ENCODE measurements at regions not wholly inside any gene's neighbourhood (a gene's known extent, or its start where the extent isn't known, plus 50 kb on each side); places are given as distances from the start of the nearest gene placed in this dataset.
"Not testable (repeated sequence)": the region's sequence is repeated elsewhere in the genome, so short reads cannot be mapped to it uniquely, and the experiment has no call there.

- H3K27me3 Mint-ChIP-seq; H3K4me1 Mint-ChIP-seq (ENCODE audit: low read depth); H3K36me3 Mint-ChIP-seq (ENCODE audit: low read depth); intact Hi-C loops (cut with micrococcal nuclease); H3K4me3 Mint-ChIP-seq; H3K27ac Mint-ChIP-seq; H3K9me3 Mint-ChIP-seq: not testable (repeated sequence)
Measured at GRCh38 chr5:163874912-163875311, 369.5 kb downstream of the MAT2B start.

GRCh38 chr5:163877865-163878264 is 372.4 kb downstream of the MAT2B start:
- Mint-ChIP-seq H3K9me3 (no peaks in the 10 kb centered on the region), H3K36me3 (ENCODE audit: low read depth) (no peaks in the 10 kb centered on the region), H3K27ac (no peak overlapping the region), H3K4me3 (no peak overlapping the region), H3K27me3 (no peaks in the 10 kb centered on the region), H3K4me1 (ENCODE audit: low read depth) (no peaks in the 10 kb centered on the region)
- intact Hi-C loops (cut with micrococcal nuclease) = no loop called here

GRCh38 chr5:163878490-163878889 is 373.1 kb downstream of the MAT2B start:
- intact Hi-C loops (cut with micrococcal nuclease) = no loop called here
- H3K4me3 Mint-ChIP-seq = no peak overlapping the region
- no peaks in the 10 kb centered on the region for H3K36me3 Mint-ChIP-seq (ENCODE audit: low read depth)
- H3K9me3 Mint-ChIP-seq = no peaks in the 10 kb centered on the region
- no peaks in the 10 kb centered on the region for H3K4me1 Mint-ChIP-seq (ENCODE audit: low read depth)
- H3K27ac Mint-ChIP-seq = no peak overlapping the region
- H3K27me3 Mint-ChIP-seq = no peaks in the 10 kb centered on the region

DNA sequence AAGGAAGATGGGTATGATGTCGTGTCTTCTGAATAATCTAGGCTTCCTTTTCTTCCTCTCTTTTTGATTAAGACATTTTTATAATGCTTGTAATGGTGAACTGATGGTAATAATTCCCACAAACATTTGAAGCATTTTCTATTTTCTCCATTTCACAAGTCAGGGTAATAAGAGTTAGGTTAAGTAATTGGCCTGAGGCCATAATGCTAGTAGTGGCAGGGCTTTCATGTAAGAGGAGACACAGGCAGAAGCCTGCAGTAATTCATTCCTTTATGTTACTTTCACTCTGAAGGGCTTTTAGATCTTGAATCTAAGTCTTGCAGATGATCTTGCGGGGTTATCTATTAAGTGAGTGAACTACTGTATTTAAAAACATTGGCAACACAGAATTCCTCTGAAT is 374.9 kb downstream of the MAT2B start:
- Mint-ChIP-seq H3K27ac (no peak overlapping the region), H3K27me3 (no peaks in the 10 kb centered on the region)

DNA sequence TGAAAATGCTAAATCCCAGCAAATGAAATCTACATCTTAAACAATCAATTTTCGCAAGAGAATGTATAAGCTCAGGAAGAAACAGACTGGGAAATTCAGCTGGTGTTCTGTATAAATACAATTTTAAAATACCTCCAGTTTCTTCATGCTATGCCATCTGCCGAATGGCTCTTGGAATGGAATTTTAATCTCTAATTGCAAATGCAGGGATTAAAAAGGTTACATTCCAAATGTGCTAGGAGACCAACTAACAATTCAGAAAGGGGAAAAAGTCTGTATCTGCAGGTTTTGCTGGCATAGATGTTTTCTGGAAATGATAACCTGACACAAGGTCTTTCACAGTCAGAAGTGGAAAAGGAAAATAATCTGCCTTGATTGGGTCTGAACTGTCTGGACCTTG is 379.7 kb downstream of the MAT2B start:
- Mint-ChIP-seq H3K4me3 (no peak overlapping the region), H3K27me3 (no peaks in the 10 kb centered on the region), H3K27ac (no peak overlapping the region), H3K4me1 (ENCODE audit: low read depth) (peaks cover 7% of the 10 kb centered on the region), H3K36me3 (ENCODE audit: low read depth) (no peaks in the 10 kb centered on the region), H3K9me3 (no peaks in the 10 kb centered on the region)
- intact Hi-C loops (cut with micrococcal nuclease) = no loop called here

More for the DNA sequence above, 374.9 kb downstream of the MAT2B start:
- intact Hi-C loops (cut with micrococcal nuclease) = no loop called here
- Mint-ChIP-seq H3K36me3 (ENCODE audit: low read depth) (no peaks in the 10 kb centered on the region), H3K4me1 (ENCODE audit: low read depth) (no peaks in the 10 kb centered on the region), H3K4me3 (no peak overlapping the region), H3K9me3 (no peaks in the 10 kb centered on the region)

DNA sequence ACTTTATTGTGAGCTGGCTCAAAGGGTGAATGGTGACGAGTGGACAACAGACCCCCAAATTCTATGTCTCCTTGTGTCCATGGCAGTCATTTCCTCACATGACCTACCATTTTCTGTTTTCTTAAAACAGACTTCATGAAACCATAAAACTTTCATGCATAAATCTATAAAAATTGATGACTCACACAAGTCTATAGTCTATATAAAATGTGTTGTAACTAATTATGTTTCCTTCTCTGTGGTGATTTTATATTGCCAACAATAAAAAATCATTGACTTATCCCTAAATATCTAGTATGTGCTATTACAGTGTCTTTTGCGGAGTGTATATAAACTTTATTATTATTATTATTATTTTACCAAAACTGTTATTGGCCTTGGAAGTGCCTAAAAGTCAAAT is 382.4 kb downstream of the MAT2B start:
- no peaks in the 10 kb centered on the region for H3K36me3 Mint-ChIP-seq (ENCODE audit: low read depth)
- H3K4me3 Mint-ChIP-seq = no peak overlapping the region
- H3K4me1 Mint-ChIP-seq (ENCODE audit: low read depth) = peaks cover 7% of the 10 kb centered on the region
- no peak overlapping the region for H3K27ac Mint-ChIP-seq
- no peaks in the 10 kb centered on the region for H3K27me3 Mint-ChIP-seq
- H3K9me3 Mint-ChIP-seq = no peaks in the 10 kb centered on the region
- intact Hi-C loops (cut with micrococcal nuclease) = no loop called here

DNA sequence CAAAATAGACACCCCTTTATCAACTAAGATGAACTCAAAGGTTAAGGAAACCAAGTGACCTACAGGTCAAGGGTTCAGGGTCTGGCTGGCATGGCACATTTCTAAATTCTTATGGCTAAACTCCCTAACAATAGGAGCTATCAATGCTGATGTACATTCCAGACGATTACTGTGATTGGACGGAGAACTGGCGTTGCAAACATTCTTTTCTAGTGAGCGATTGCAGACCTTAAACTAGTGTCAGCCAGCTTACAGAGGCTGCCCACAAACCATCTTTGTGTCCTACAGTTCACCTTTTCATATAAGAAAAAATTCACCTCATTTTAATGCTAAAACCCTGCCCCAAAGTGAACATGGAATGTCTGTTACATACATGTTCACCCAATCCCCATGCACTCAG is 382.9 kb downstream of the MAT2B start:
- Mint-ChIP-seq H3K4me1 (ENCODE audit: low read depth) (peaks cover 7% of the 10 kb centered on the region), H3K4me3 (no peak overlapping the region), H3K9me3 (no peaks in the 10 kb centered on the region), H3K27ac (no peak overlapping the region), H3K36me3 (ENCODE audit: low read depth) (no peaks in the 10 kb centered on the region), H3K27me3 (no peaks in the 10 kb centered on the region)
- intact Hi-C loops (cut with micrococcal nuclease) = no loop called here

- intact Hi-C loops (cut with micrococcal nuclease) = no loop called here
- H3K36me3 Mint-ChIP-seq (ENCODE audit: low read depth) = no peaks in the 10 kb centered on the region
- peaks cover 12% of the 10 kb centered on the region for H3K4me1 Mint-ChIP-seq (ENCODE audit: low read depth)
- H3K4me3 Mint-ChIP-seq = no peak overlapping the region
- no peak overlapping the region for H3K27ac Mint-ChIP-seq
- no peaks in the 10 kb centered on the region for H3K27me3 Mint-ChIP-seq
- H3K9me3 Mint-ChIP-seq = no peaks in the 10 kb centered on the region
Measured at GRCh38 chr5:163889369-163889768, 383.9 kb downstream of the MAT2B start.

DNA sequence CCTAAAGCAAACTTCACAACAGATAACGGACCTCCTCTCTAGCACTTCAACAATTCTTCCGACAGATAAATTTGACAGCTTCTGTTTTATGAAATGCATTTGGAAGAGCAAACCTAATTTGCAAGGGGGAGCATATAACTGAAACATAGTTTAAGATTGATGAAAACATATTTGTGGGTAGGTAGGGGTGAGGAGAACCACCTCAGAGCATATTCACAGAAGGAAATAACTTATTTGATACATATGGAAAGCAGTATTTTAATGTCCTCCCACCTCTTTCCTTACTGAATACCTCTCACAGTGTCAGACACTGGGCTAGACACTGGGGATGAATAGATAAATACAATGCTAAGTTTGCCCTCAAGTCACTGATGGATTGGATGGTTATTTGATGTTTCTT is 384.8 kb downstream of the MAT2B start:
- intact Hi-C loops (cut with micrococcal nuclease) = no loop called here
- Mint-ChIP-seq H3K9me3 (no peaks in the 10 kb centered on the region), H3K27me3 (no peaks in the 10 kb centered on the region), H3K4me3 (no peak overlapping the region), H3K27ac (no peak overlapping the region), H3K36me3 (ENCODE audit: low read depth) (no peaks in the 10 kb centered on the region), H3K4me1 (ENCODE audit: low read depth) (peaks cover 17% of the 10 kb centered on the region)

DNA sequence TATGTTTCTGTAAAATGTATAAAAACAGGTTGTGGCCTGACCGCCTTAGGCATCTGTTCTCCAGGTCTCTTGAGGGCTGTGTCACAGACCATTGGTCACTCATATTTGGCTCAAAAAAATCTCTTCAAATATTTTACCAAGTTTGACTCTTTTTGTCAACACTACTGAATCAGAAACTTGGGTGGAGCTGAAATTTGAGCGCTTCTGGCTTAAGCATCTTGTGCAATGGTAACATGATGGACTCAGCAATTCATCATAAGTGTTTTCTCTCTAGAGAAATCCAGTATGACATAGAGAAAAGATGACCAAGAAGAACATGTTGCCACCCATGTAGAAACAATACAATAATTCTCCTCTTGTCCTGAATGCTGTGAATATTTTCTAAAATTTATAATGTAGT is 387.9 kb downstream of the MAT2B start:
- H3K27ac Mint-ChIP-seq = no peak overlapping the region
- H3K27me3 Mint-ChIP-seq = no peaks in the 10 kb centered on the region
- no peaks in the 10 kb centered on the region for H3K36me3 Mint-ChIP-seq (ENCODE audit: low read depth)
- no peaks in the 10 kb centered on the region for H3K9me3 Mint-ChIP-seq
- intact Hi-C loops (cut with micrococcal nuclease) = no loop called here
- H3K4me3 Mint-ChIP-seq = no peak overlapping the region
- peaks cover 17% of the 10 kb centered on the region for H3K4me1 Mint-ChIP-seq (ENCODE audit: low read depth)

DNA sequence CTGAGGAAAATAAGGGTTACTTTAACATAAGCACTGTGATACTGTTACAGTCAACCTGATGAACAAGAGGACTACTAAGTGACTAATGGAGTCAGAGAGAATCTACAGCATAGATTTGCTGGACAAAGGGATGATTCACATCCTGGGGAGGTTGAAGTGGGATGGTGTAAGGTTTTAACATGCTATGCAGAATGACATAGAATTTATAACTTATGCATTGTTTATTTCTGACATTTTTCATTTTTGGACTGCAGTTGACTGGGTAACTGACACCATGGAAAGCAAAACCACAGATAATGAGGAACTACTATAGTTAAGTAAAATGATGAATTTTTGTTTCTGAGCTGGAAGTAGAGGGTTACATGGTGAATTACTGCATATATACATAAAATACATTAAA is 389.2 kb downstream of the MAT2B start:
- H3K36me3 Mint-ChIP-seq (ENCODE audit: low read depth) = no peaks in the 10 kb centered on the region
- peaks cover 10% of the 10 kb centered on the region for H3K4me1 Mint-ChIP-seq (ENCODE audit: low read depth)
- intact Hi-C loops (cut with micrococcal nuclease) = no loop called here
- no peak overlapping the region for H3K4me3 Mint-ChIP-seq
- no peaks in the 10 kb centered on the region for H3K27me3 Mint-ChIP-seq
- no peaks in the 10 kb centered on the region for H3K9me3 Mint-ChIP-seq
- no peak overlapping the region for H3K27ac Mint-ChIP-seq

- intact Hi-C loops (cut with micrococcal nuclease) = no loop called here
- Mint-ChIP-seq H3K4me1 (ENCODE audit: low read depth) (peaks cover 10% of the 10 kb centered on the region), H3K27me3 (no peaks in the 10 kb centered on the region), H3K36me3 (ENCODE audit: low read depth) (no peaks in the 10 kb centered on the region), H3K9me3 (no peaks in the 10 kb centered on the region), H3K4me3 (no peak overlapping the region), H3K27ac (no peak overlapping the region)
Measured at GRCh38 chr5:163898873-163899272, 393.5 kb downstream of the MAT2B start.

- H3K27me3 Mint-ChIP-seq; intact Hi-C loops (cut with micrococcal nuclease); H3K36me3 Mint-ChIP-seq (ENCODE audit: low read depth); H3K4me3 Mint-ChIP-seq; H3K9me3 Mint-ChIP-seq: not testable (repeated sequence)
- Mint-ChIP-seq H3K27ac (peak overlapping the region; percentile 15), H3K4me1 (ENCODE audit: low read depth) (peaks cover 16% of the 10 kb centered on the region)
Measured at GRCh38 chr5:163907783-163908182, 402.4 kb downstream of the MAT2B start.

DNA sequence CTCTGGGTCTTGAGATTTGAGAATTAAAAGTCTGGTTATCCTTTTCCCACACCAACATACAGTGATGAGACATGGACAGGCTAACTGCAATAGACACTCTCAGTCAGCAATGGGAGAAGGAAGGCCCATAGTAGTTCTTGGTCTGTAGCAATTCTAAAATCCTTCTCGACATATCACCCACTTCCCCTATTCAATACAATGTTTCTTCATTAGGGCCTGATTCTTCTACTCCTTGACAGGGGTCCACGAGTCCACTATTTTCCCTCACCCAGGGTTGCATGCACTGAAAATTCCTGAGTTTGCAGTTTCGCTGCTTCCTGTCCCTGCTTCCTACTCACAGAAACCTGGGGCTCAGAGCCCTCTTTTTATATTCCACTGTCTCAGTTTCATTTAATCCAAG is 402.8 kb downstream of the MAT2B start:
- H3K27ac Mint-ChIP-seq = peak overlapping the region; percentile 15
- no peak overlapping the region for H3K4me3 Mint-ChIP-seq
- H3K4me1 Mint-ChIP-seq (ENCODE audit: low read depth) = peaks cover 16% of the 10 kb centered on the region
- peaks cover 9% of the 10 kb centered on the region for H3K9me3 Mint-ChIP-seq
- intact Hi-C loops (cut with micrococcal nuclease) = no loop called here
- H3K27me3 Mint-ChIP-seq = no peaks in the 10 kb centered on the region
- H3K36me3 Mint-ChIP-seq (ENCODE audit: low read depth) = no peaks in the 10 kb centered on the region

- Mint-ChIP-seq H3K4me1 (ENCODE audit: low read depth) (peaks cover 28% of the 10 kb centered on the region), H3K4me3 (no peak overlapping the region), H3K27me3 (no peaks in the 10 kb centered on the region), H3K9me3 (peaks cover 9% of the 10 kb centered on the region), H3K36me3 (ENCODE audit: low read depth) (no peaks in the 10 kb centered on the region), H3K27ac (no peak overlapping the region)
- intact Hi-C loops (cut with micrococcal nuclease) = no loop called here
Measured at GRCh38 chr5:163910226-163910625, 404.8 kb downstream of the MAT2B start.

DNA sequence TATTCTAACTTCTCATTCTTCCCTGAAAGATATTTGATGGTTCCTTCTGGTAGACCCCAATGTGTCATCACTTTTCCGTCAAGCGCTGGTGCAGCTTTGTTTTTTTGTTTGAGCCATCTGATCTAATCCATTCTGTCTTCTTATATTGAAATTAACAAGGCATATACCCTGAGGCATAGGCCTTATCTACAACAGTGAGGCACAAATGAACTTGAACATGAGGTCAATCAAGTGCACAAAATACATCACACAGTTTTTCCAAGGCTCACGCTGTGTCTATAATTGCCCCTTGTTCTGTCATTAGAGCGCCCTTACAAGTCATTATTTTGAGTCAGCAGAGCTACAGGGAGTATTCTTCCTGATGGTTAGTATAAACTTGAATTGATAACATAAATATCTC is 406.6 kb downstream of the MAT2B start:
- intact Hi-C loops (cut with micrococcal nuclease) = no loop called here
- Mint-ChIP-seq H3K36me3 (ENCODE audit: low read depth) (no peaks in the 10 kb centered on the region), H3K27ac (no peak overlapping the region), H3K9me3 (no peaks in the 10 kb centered on the region), H3K4me1 (ENCODE audit: low read depth) (peaks cover 46% of the 10 kb centered on the region), H3K4me3 (no peak overlapping the region), H3K27me3 (no peaks in the 10 kb centered on the region)

Data from dendritic cell treated with granulocyte-macrophage colony-stimulating factor and Interleukin-4, amounts not matched to agents 40 ng/mL and 50 ng/mL, for 4 days (primary cell).